Tibial nerve (tissue), 4 donors: ENCODE measurements at regions not wholly inside any gene's neighbourhood (a gene's known extent, or its start where the extent isn't known, plus 50 kb on each side); places are given as distances from the start of the nearest gene placed in this dataset.

Experiments used
- DNase-seq, 2 donors: peaks; one replicate each; pipeline ENCODE4 v3.0.0-alpha.2; 2019; ENCODE audit warnings: low spot score in 2 of 2
- H3K27ac ChIP-seq, 4 donors: fragments of 200-600 bp; sonication (generic) in 3 of 4; one replicate each; pipeline ENCODE4 v1.5.1; 2017 to 2019; ENCODE audit warnings: mild to moderate bottlenecking in 1 of 4
- H3K27me3 ChIP-seq, 2 donors: fragments of 200-600 bp; sonication (generic) in 1 of 2; one replicate each; pipeline versions ENCODE4 v1.5.1 to v1.6.0; 2017 to 2019
- H3K36me3 ChIP-seq, 3 donors: fragments of 200-600 bp; sonication (generic); one replicate each; pipeline ENCODE4 v1.5.1; 2018 to 2019
- H3K4me1 ChIP-seq, 4 donors: fragments of 200-600 bp; sonication (generic) in 3 of 4; one replicate each; pipeline ENCODE4 v1.5.1; 2017 to 2019
- H3K4me3 ChIP-seq, 4 donors: fragments of 200-600 bp; sonication (generic) in 3 of 4; one replicate each; pipeline ENCODE4 v1.5.1; 2017 to 2019; ENCODE audit warnings: mild to moderate bottlenecking in 1 of 4, moderate library complexity in 1 of 4
- H3K9me3 ChIP-seq, 4 donors: fragments of 200-600 bp; sonication (generic) in 3 of 4; one replicate each; pipeline ENCODE4 v1.5.1; 2017 to 2019
- EP300 ChIP-seq, 2 donors: sonication (generic); formaldehyde crosslinking; IDR thresholded peaks; one replicate each; pipeline ENCODE4 v1.6.1; 2017; ENCODE audit warnings: antibody characterized with exemption in 2 of 2, mild to moderate bottlenecking in 1 of 2
- POLR2A ChIP-seq, 2 donors: fragments of 450-650 bp; IDR thresholded peaks; one replicate each; pipeline ENCODE4 v1.6.1; 2017; ENCODE audit warnings: antibody characterized with exemption in 2 of 2, mild to moderate bottlenecking in 2 of 2, moderate library complexity in 2 of 2
- WGBS, 2 donors: methylation state at CpG; one replicate each; pipeline ENCODE4 v1.1.5; 2018; 5-methylcytosine and 5-hydroxymethylcytosine counted together
- TF ChIP-seq, protein P1 (sequence below), 5 experiments: fragments of 200-600 bp in 3 of 5; fragments of 450-650 bp in 2 of 5; sonication (generic) in 3 of 5; IDR thresholded peaks; one replicate each; pipeline ENCODE4 v1.5.1; 2016 to 2019; ENCODE audit warnings: antibody characterized with exemption in 5 of 5, mild to moderate bottlenecking in 3 of 5, moderate library complexity in 2 of 5

DNA sequence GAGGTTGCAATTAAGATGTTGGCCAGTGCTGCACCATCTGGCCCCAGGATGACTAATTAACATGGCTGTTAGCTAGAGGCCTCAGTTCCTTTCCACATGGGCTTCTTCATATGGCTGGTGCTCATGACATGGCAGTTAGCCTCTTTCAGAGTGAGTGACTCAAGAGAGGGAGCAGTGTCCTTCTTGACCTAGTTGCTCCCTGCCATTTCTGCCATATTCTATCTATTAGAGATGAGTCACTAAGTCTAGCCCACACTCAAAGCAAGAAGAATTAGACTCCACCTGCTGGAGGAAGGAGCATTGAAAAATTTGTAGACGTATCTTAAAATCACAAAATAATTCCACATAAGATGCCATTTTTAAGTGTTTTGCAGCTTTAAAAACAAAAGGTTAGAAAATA is 651.2 kb upstream of the CCNG1 start:
- Histone ChIP-seq H3K4me3 (no peak overlapping the region), H3K36me3 (no peaks in the 10 kb centered on the region), H3K27me3 (no peaks in the 10 kb centered on the region), H3K9me3 (peaks cover 0 to 5% (median 0%) of the 10 kb centered on the region in 4 donors), H3K4me1 (no peaks in the 10 kb centered on the region), H3K27ac (no peak overlapping the region)
- WGBS, 2 donors: 82 to 85% methylated on average over 1 of the region's 1 CpG
- TF ChIP-seq POLR2A (IDR thresholded peaks at IDR 0.05) (no peak), EP300 (IDR thresholded peaks at IDR 0.05) (no peak)
- TF ChIP-seq, protein P1, sequence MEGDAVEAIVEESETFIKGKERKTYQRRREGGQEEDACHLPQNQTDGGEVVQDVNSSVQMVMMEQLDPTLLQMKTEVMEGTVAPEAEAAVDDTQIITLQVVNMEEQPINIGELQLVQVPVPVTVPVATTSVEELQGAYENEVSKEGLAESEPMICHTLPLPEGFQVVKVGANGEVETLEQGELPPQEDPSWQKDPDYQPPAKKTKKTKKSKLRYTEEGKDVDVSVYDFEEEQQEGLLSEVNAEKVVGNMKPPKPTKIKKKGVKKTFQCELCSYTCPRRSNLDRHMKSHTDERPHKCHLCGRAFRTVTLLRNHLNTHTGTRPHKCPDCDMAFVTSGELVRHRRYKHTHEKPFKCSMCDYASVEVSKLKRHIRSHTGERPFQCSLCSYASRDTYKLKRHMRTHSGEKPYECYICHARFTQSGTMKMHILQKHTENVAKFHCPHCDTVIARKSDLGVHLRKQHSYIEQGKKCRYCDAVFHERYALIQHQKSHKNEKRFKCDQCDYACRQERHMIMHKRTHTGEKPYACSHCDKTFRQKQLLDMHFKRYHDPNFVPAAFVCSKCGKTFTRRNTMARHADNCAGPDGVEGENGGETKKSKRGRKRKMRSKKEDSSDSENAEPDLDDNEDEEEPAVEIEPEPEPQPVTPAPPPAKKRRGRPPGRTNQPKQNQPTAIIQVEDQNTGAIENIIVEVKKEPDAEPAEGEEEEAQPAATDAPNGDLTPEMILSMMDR (IDR thresholded peaks at IDR 0.05): no peak
- DNase-seq: no peak

DNA sequence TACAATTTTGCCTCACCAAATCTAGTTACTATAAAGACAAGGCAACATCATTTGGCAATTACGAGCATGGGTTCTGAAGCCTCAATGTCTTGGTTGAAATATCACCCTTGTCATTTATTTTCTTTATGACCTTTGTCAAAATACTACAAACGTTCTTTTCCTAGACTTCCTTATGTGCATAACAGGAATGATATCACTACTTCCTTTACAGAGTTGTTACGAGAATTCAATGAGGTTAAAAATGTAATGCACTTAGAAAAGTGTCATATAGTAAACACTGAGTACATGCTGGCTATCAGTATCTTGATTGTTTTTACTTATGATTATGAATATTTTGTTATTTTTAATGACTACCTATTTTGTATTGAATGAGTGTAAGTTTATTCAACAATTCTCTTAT is 640.9 kb upstream of the CCNG1 start:
- Histone ChIP-seq H3K27ac (no peak overlapping the region), H3K36me3 (no peaks in the 10 kb centered on the region), H3K4me1 (no peaks in the 10 kb centered on the region), H3K9me3 (no peaks in the 10 kb centered on the region), H3K4me3 (no peak overlapping the region), H3K27me3 (no peaks in the 10 kb centered on the region)
- no peak for DNase-seq
- WGBS, 2 donors: 41 to 46% methylated on average over 3 of the region's 3 CpGs
- TF ChIP-seq POLR2A (IDR thresholded peaks at IDR 0.05): no peak

DNA sequence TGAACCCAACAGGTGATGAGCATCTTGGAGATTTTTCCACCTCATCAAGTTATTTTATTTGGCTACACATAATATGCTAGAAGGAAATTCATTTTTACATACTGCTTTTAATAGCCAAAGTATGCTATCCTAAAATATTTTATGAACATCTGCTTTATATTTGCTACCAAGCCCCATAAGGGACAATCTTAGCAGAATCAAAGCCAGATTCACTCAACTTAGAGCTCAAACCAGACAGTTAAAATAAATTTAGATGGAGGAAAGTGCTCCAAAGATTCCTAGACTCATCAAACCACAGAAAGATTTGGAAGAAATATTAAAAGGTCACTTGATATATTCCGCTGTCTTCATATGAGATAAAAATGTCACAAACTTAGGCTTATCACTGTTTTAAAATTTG is 637.1 kb upstream of the CCNG1 start:
- TF ChIP-seq POLR2A (IDR thresholded peaks at IDR 0.05) (no peak), EP300 (IDR thresholded peaks at IDR 0.05) (no peak)
- TF ChIP-seq, protein P1 (IDR thresholded peaks at IDR 0.05): no peak
- no peaks in the 10 kb centered on the region for H3K27me3 ChIP-seq
- H3K4me3 ChIP-seq: no peak overlapping the region
- DNase-seq: no peak
- no peak overlapping the region for H3K27ac ChIP-seq
- H3K4me1 ChIP-seq: no peaks in the 10 kb centered on the region
- WGBS, 2 donors: 65 to 75% methylated on average over 1 of the region's 1 CpG
- H3K36me3 ChIP-seq: no peaks in the 10 kb centered on the region
- H3K9me3 ChIP-seq: no peaks in the 10 kb centered on the region

DNA sequence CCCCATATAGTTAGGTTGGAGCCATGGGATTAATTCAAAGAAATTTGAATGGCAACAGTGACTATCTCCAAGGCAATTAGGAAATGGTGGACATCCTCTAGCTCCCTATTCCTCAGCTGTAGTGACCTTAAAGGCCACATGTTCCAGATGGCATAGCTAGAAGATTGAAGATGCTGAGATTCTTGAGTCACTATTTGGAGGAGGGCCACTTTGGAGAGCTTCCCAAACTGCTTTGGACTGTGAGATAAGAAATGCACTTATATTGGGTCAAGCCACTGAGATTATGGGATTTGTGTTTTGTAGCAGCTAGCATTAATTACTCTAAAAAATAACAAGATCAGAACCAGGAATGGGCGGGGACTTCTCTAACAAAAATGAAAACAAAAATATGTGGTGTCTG is 636.2 kb upstream of the CCNG1 start:
- no peaks in the 10 kb centered on the region for H3K36me3 ChIP-seq
- TF ChIP-seq POLR2A (IDR thresholded peaks at IDR 0.05): no peak
- WGBS, 2 donors: 41 to 46% methylated on average over 1 of the region's 1 CpG

DNA sequence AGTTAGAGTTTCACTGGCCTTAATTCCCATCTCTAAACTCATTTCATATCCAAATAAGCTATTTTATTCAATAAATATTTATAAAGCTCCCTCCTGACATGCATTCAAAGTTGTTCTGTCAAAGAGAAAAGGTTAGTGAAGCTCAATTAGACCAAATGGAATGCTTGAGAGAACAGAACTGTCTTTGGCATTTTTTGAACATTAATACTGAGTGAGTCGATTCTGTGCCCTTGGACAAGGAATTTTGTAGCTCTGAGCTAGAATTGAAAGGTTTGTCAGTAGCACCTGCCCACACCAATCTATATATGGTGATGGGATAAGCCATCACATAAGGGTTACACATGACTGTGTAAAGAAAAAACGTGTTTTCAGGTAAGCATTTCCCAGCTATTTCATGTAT is 631.2 kb upstream of the CCNG1 start:
- no peaks in the 10 kb centered on the region for H3K9me3 ChIP-seq
- no peak for TF ChIP-seq POLR2A (IDR thresholded peaks at IDR 0.05)
- no peak for TF ChIP-seq EP300 (IDR thresholded peaks at IDR 0.05)
- TF ChIP-seq, protein P1 (IDR thresholded peaks at IDR 0.05): no peak
- DNase-seq: no peak
- H3K36me3 ChIP-seq: no peaks in the 10 kb centered on the region
- H3K4me1 ChIP-seq: no peaks in the 10 kb centered on the region
- 41 to 56% methylated on average over 2 of the region's 2 CpGs for WGBS, 2 donors
- H3K27me3 ChIP-seq: no peaks in the 10 kb centered on the region
- H3K27ac ChIP-seq: no peak overlapping the region
- no peak overlapping the region for H3K4me3 ChIP-seq

More for the DNA sequence above, 636.2 kb upstream of the CCNG1 start:
- H3K27me3 ChIP-seq: no peaks in the 10 kb centered on the region
- no peak for DNase-seq
- no peaks in the 10 kb centered on the region for H3K4me1 ChIP-seq
- H3K9me3 ChIP-seq: no peaks in the 10 kb centered on the region
- no peak overlapping the region for H3K27ac ChIP-seq
- no peak overlapping the region for H3K4me3 ChIP-seq

DNA sequence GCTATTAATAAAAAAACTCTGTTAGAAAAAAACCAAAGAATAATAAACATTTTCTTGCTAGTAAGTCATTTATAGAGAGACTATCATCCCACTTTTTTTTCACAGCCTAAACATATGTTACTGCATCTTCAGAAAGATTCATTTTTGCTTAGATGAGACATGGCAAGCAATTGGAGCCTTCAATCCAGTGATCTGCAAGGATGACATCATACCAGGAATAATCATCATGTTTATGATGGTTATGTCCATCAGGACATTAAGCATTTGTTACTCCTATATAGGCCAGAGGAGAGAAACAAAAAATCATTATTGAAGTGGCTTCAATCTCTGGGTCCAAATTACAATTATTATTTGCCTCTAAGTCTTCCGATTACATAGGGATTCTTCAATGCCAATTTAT is 626.3 kb upstream of the CCNG1 start:
- TF ChIP-seq EP300 (IDR thresholded peaks at IDR 0.05): no peak
- TF ChIP-seq, protein P1 (IDR thresholded peaks at IDR 0.05): no peak
- TF ChIP-seq POLR2A (IDR thresholded peaks at IDR 0.05): no peak
- no peaks in the 10 kb centered on the region for H3K4me1 ChIP-seq
- no peak for DNase-seq

More for the DNA sequence above, 626.3 kb upstream of the CCNG1 start:
- H3K9me3 ChIP-seq: no peaks in the 10 kb centered on the region
- 62 to 72% methylated on average over 1 of the region's 1 CpG for WGBS, 2 donors
- H3K36me3 ChIP-seq: no peaks in the 10 kb centered on the region
- H3K27me3 ChIP-seq: no peaks in the 10 kb centered on the region
- H3K4me3 ChIP-seq: no peak overlapping the region
- no peak overlapping the region for H3K27ac ChIP-seq
